DMS153 (cell line): ENCODE measurements at regions not wholly inside any gene's neighbourhood (a gene's known extent, or its start where the extent isn't known, plus 50 kb on each side); places are given as distances from the start of the nearest gene placed in this dataset.

Source experiments
- DNase-seq: peaks from one replicate; lab custom pipeline; 2025; lab: John Stamatoyannopoulos, UW

- DNase-seq: no peak
Observed at GRCh38 chr2:611519-611918, 65.7 kb downstream of the TMEM18 start.

GRCh38 chr2:610491-610890 is 66.7 kb downstream of the TMEM18 start:
- no peak for DNase-seq

GRCh38 chr2:609881-610280 is 67.3 kb downstream of the TMEM18 start:
- no peak for DNase-seq

- DNase-seq: no peak
Observed at GRCh38 chr2:609449-609848, 67.8 kb downstream of the TMEM18 start.

- no peak for DNase-seq
Observed at GRCh38 chr2:608711-609110, 68.5 kb downstream of the TMEM18 start.

GRCh38 chr2:608297-608696 is 68.9 kb downstream of the TMEM18 start:
- no peak for DNase-seq

- no peak for DNase-seq
Observed at GRCh38 chr2:607709-608108, 69.5 kb downstream of the TMEM18 start.

- no peak for DNase-seq
Observed at GRCh38 chr2:607172-607571, 70.0 kb downstream of the TMEM18 start.

GRCh38 chr2:605674-606608 is 71.3 kb downstream of the TMEM18 start:
- no peak for DNase-seq

GRCh38 chr2:604854-605524 is 72.2 kb downstream of the TMEM18 start:
- no peak for DNase-seq

- DNase-seq: no peak
Observed at GRCh38 chr2:604385-604784, 72.8 kb downstream of the TMEM18 start.

- DNase-seq: no peak
Observed at GRCh38 chr2:603869-604268, 73.3 kb downstream of the TMEM18 start.

GRCh38 chr2:603427-603826 is 73.8 kb downstream of the TMEM18 start:
- DNase-seq: no peak

- DNase-seq: no peak
Observed at GRCh38 chr2:602571-603359, 74.4 kb downstream of the TMEM18 start.

- DNase-seq: no peak
Observed at GRCh38 chr2:601806-602455, 75.3 kb downstream of the TMEM18 start.

- no peak for DNase-seq
Observed at GRCh38 chr2:601387-601698, 75.9 kb downstream of the TMEM18 start.

GRCh38 chr2:600542-601386 is 76.4 kb downstream of the TMEM18 start:
- no peak for DNase-seq

GRCh38 chr2:599601-600000 is 77.6 kb downstream of the TMEM18 start:
- no peak for DNase-seq

GRCh38 chr2:598058-598802 is 79.0 kb downstream of the TMEM18 start:
- no peak for DNase-seq

GRCh38 chr2:595831-596592 is 81.2 kb downstream of the TMEM18 start:
- DNase-seq: no peak
